ENCODE measurements at regions not wholly inside any gene's neighbourhood (a gene's known extent, or its start where the extent isn't known, plus 50 kb on each side); places are given as distances from the start of the nearest gene placed in this dataset.

- TF ChIP-seq EZH2 (IDR thresholded peaks at IDR 0.05; ENCODE audit: borderline replicate concordance, low read depth, low read length, severe bottlenecking) (no peak), CTCF (IDR thresholded peaks at IDR 0.05; ENCODE audit: extremely low read depth in 1 of 2, insufficient read depth in 1 of 2, low read depth in 1 of 2, low read length in 2 of 2) (no peak), POLR2AphosphoS5 (IDR thresholded peaks at IDR 0.05; ENCODE audit: insufficient read depth, low read depth, low read length) (no peak), POLR2A (IDR thresholded peaks at IDR 0.05; ENCODE audit: low read depth, low read length) (no peak), JUN (IDR thresholded peaks at IDR 0.05; ENCODE audit: borderline replicate concordance, insufficient read depth, insufficient read length, low read depth) (no peak), FOS (IDR thresholded peaks at IDR 0.05; ENCODE audit: borderline replicate concordance, insufficient read depth, low read length) (no peak)
Observed at GRCh38 chr10:128431506-128431905, 305.3 kb upstream of the MKI67 start.
